Esophagus muscularis mucosa (tissue), 3 donors: ENCODE measurements at regions not wholly inside any gene's neighbourhood (a gene's known extent, or its start where the extent isn't known, plus 50 kb on each side); places are given as distances from the start of the nearest gene placed in this dataset.

Source experiments
- POLR2A ChIP-seq: fragments of 450-650 bp; IDR thresholded peaks from one replicate; pipeline ENCODE4 v1.6.1; 2017; ENCODE audit warnings: antibody characterized with exemption, moderate library complexity, mild to moderate bottlenecking, low read depth
- TF ChIP-seq, protein P1 (sequence below), 3 experiments: fragments of 200-600 bp in 2 of 3; fragments of 450-650 bp in 1 of 3; sonication (generic) in 2 of 3; IDR thresholded peaks; one replicate each; pipeline ENCODE4 v1.5.1; 2017 to 2019; ENCODE audit warnings: antibody characterized with exemption in 3 of 3, mild to moderate bottlenecking in 2 of 3, moderate library complexity in 1 of 3

DNA sequence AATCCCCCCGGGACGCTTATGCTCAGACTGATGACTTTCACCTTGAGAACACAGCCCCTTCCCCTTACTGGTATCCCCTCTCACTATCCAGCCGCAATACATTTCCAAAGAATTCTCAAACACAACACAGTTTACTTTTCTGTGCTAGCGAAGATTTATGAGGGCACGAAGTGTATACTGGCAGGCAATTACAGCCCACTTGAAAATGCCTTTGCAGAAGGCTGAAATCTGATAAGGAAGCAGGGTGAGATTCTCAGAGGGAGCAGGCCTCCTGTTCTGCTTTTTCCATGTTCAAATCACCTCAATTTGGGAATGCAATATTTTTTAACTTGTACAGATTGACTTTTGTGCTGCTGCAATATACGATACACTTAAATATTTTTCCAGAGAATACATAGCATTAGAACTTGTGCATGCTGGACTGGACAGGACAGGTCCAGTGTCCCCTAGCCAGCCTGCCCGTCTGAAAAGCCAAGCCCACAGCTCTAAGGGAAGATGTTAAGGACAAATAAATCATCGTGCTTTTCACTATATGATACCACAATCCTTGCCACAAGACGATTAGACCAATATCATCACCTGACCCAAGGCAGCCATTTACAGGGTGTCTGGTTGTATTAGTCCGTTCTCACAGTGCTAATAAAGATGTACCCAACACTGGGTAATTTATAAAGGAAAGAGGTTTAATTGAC lies 262.1 kb downstream of the EPHA4 start:
- TF ChIP-seq, protein P1, sequence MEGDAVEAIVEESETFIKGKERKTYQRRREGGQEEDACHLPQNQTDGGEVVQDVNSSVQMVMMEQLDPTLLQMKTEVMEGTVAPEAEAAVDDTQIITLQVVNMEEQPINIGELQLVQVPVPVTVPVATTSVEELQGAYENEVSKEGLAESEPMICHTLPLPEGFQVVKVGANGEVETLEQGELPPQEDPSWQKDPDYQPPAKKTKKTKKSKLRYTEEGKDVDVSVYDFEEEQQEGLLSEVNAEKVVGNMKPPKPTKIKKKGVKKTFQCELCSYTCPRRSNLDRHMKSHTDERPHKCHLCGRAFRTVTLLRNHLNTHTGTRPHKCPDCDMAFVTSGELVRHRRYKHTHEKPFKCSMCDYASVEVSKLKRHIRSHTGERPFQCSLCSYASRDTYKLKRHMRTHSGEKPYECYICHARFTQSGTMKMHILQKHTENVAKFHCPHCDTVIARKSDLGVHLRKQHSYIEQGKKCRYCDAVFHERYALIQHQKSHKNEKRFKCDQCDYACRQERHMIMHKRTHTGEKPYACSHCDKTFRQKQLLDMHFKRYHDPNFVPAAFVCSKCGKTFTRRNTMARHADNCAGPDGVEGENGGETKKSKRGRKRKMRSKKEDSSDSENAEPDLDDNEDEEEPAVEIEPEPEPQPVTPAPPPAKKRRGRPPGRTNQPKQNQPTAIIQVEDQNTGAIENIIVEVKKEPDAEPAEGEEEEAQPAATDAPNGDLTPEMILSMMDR (IDR thresholded peaks at IDR 0.05), result no peak
- no peak for TF ChIP-seq POLR2A
